HEK293T (cell line): ENCODE measurements at regions not wholly inside any gene's neighbourhood (a gene's known extent, or its start where the extent isn't known, plus 50 kb on each side); places are given as distances from the start of the nearest gene placed in this dataset.

Experiments used
- CTCF ChIA-PET: fragments of 350-600 bp; formaldehyde crosslinking; extraction: SDS; loops from one replicate; lab custom pipeline; 2021; ENCODE audit warnings: antibody characterized with exemption, inconsistent platforms; lab: Yijun Ruan, JAX
- POLR2A ChIA-PET: fragments of 350-600 bp; formaldehyde crosslinking; extraction: SDS; loops from one replicate; lab custom pipeline; 2020; ENCODE audit warnings: antibody characterized with exemption, inconsistent platforms; lab: Yijun Ruan, JAX
- DNase-seq: peaks from one replicate; pipeline ENCODE4 v3.0.0; 2012; ENCODE audit warnings: mixed read lengths; ENCODE audit errors: extremely low spot score
- ARNT ChIP-seq: fragments of 450-650 bp; IDR thresholded peaks from 2 replicates; pipeline ENCODE4 v1.6.1; 2017; ENCODE audit warnings: mild to moderate bottlenecking
- BHLHE40 ChIP-seq: fragments of 450-650 bp; IDR thresholded peaks from 2 replicates; pipeline ENCODE4 v1.6.1; 2016; ENCODE audit warnings: mild to moderate bottlenecking, moderate library complexity, borderline replicate concordance
- CTBP1 ChIP-seq: fragments of 450-650 bp; IDR thresholded peaks from 2 replicates; pipeline ENCODE4 v1.6.1; 2016; ENCODE audit warnings: borderline replicate concordance
- ELF4 ChIP-seq: fragments of 450-650 bp; IDR thresholded peaks from 2 replicates; pipeline ENCODE4 v1.6.1; 2017; ENCODE audit warnings: antibody characterized with exemption
- FOXA1 ChIP-seq: fragments of 450-650 bp; IDR thresholded peaks from 2 replicates; pipeline ENCODE4 v1.6.1; 2016; ENCODE audit warnings: mild to moderate bottlenecking
- FOXK2 ChIP-seq: fragments of 450-650 bp; IDR thresholded peaks from 2 replicates; pipeline ENCODE4 v1.6.1; 2016; ENCODE audit warnings: mild to moderate bottlenecking
- FOXM1 ChIP-seq: fragments of 450-650 bp; IDR thresholded peaks from 2 replicates; pipeline ENCODE4 v1.6.1; 2017; ENCODE audit warnings: mild to moderate bottlenecking, borderline replicate concordance
- HDGF ChIP-seq: fragments of 450-650 bp; IDR thresholded peaks from 2 replicates; pipeline ENCODE4 v1.6.1; 2017; ENCODE audit warnings: antibody characterized with exemption, borderline replicate concordance
- L3MBTL2 ChIP-seq: fragments of 450-650 bp; conservative IDR thresholded peaks from 2 replicates; pipeline ENCODE4 v1.6.1; 2016; ENCODE audit warnings: mild to moderate bottlenecking
- LEF1 ChIP-seq: fragments of 450-650 bp; IDR thresholded peaks from 2 replicates; pipeline ENCODE4 v1.6.1; 2017; ENCODE audit warnings: mild to moderate bottlenecking, borderline replicate concordance
- NFRKB ChIP-seq: fragments of 450-650 bp; IDR thresholded peaks from 2 replicates; pipeline ENCODE4 v1.6.1; 2016; ENCODE audit warnings: mild to moderate bottlenecking, moderate library complexity
- SP1 ChIP-seq: fragments of 450-650 bp; IDR thresholded peaks from 2 replicates; pipeline ENCODE4 v1.6.1; 2017
- SUZ12 ChIP-seq: fragments of 450-650 bp; IDR thresholded peaks from 2 replicates; pipeline ENCODE4 v1.6.1; 2016; ENCODE audit warnings: mild to moderate bottlenecking
- TARDBP ChIP-seq: fragments of 450-650 bp; IDR thresholded peaks from 2 replicates; pipeline ENCODE4 v1.6.1; 2016
- ZNF384 ChIP-seq: fragments of 450-650 bp; IDR thresholded peaks from 2 replicates; pipeline ENCODE4 v1.6.1; 2016
- TF ChIP-seq, protein P1 (sequence below): fragments of 450-650 bp; IDR thresholded peaks from 2 replicates; pipeline ENCODE4 v1.6.1; 2016

DNA sequence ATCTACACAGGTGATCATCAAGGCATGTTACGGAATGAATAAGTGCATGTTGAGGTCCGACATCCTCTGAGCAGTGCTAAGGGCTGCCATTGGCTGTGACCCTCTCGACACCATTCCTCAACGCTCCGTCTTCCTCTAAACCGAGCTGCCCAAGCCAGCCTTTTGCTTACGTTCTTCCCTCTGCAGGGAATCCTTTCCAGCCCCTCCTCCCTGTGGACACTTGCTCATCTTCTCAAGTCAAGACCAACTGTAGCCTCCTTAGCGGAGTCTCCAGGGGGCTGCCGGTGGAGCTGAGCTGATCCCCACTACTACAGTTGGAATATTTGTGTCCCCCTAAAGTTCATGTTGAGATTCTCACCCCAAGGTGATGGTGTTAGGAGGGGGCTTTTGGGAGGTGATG, 781.0 kb downstream of the TBC1D22A start:
- ChIA-PET POLR2A (no interaction called here), CTCF (no interaction called here)
- no peak for DNase-seq
- TF ChIP-seq CTBP1 (no peak), FOXA1 (no peak), TARDBP (no peak), SP1 (no peak), ARNT (no peak), FOXM1 (no peak), ELF4 (no peak), SUZ12 (no peak), LEF1 (no peak), NFRKB (no peak), L3MBTL2 (no peak), HDGF (no peak), ZNF384 (no peak), BHLHE40 (no peak), FOXK2 (no peak)
- TF ChIP-seq, protein P1, sequence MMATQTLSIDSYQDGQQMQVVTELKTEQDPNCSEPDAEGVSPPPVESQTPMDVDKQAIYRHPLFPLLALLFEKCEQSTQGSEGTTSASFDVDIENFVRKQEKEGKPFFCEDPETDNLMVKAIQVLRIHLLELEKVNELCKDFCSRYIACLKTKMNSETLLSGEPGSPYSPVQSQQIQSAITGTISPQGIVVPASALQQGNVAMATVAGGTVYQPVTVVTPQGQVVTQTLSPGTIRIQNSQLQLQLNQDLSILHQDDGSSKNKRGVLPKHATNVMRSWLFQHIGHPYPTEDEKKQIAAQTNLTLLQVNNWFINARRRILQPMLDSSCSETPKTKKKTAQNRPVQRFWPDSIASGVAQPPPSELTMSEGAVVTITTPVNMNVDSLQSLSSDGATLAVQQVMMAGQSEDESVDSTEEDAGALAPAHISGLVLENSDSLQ: no peak

DNA sequence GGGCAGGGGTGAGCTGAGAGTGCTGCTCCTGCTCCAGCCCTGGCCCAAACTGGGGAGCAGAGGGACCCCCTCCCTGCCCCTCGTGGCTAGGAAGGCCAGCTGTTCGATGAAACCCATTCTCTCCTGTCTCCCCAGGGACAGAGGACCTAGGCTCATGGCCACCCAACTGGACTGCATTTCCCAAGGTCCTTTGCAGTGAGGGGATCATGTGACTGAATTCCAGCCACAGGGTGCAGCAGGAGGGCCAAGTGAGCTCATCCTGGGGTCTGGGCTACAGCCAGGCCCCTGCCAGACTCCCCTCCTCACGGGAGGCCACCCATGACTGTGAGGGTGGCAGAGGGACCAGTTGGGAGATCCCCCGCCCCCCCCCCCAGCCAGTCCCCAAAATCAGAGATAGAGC, 777.6 kb downstream of the TBC1D22A start:
- ChIA-PET POLR2A (no interaction called here), CTCF (no interaction called here)
- no peak for DNase-seq
- TF ChIP-seq BHLHE40 (no peak), SUZ12 (no peak), FOXM1 (no peak), TARDBP (no peak), LEF1 (no peak), CTBP1 (no peak), FOXA1 (no peak), FOXK2 (no peak), ZNF384 (no peak)
- TF ChIP-seq, protein P1: no peak

GRCh38 chr22:47539374-47539773, 776.9 kb downstream of the TBC1D22A start:
- TF ChIP-seq TARDBP (no peak), FOXM1 (no peak), BHLHE40 (no peak), LEF1 (no peak), SUZ12 (no peak), CTBP1 (no peak), NFRKB (no peak), FOXK2 (no peak), ELF4 (no peak), FOXA1 (no peak), HDGF (no peak)
- TF ChIP-seq, protein P1: no peak
- CTCF ChIA-PET: no interaction called here
- POLR2A ChIA-PET: no interaction called here
- no peak for DNase-seq

GRCh38 chr22:47535681-47536080, 773.2 kb downstream of the TBC1D22A start:
- no peak for TF ChIP-seq ARNT
- CTCF ChIA-PET: interaction anchor here (0.6 kb wide), 1 partner anchor 924 kb away, joined by 3 read pairs; no protein-coding TSS in a partner anchor
- POLR2A ChIA-PET: no interaction called here
- DNase-seq: no peak

DNA sequence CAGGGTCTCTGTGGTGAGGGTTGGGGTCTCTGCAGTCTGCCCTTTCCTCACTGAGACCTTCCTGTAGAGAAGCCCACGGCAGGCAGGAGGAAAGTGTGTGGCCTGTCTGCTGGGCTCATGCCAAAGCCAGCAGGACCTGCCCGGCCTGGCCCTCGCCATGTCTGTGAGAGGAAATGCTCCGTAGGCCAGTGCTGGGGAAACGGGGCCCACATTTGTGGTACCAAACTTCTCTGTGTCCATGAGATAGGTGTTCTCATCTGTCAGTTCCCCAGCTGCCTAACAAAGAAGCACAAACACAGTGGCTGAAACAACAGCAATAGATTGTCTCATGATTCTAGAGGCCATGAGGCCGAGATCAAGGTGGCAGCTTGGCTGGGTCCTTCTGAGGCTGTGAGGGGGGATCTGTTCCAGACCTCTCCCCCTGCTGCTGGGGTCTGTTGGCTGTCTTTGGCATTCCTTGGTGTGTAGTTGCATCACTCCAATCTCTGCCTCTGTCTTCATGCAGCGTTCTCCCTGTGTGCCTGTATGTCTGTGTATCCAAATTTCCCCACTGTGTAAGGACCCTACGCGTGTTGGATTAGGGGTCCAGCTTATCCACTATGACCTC, 772.5 kb downstream of the TBC1D22A start:
- ChIA-PET POLR2A (no interaction called here), CTCF (no interaction called here)
- no peak for DNase-seq
- TF ChIP-seq LEF1 (no peak), ZNF384 (no peak), FOXA1 (no peak), BHLHE40 (no peak), SUZ12 (no peak), FOXK2 (no peak), SP1 (no peak)

- POLR2A ChIA-PET: no interaction called here
- DNase-seq: no peak
- TF ChIP-seq TARDBP (no peak), ARNT (no peak), HDGF (no peak), CTBP1 (no peak), LEF1 (no peak), SUZ12 (no peak), FOXK2 (no peak), L3MBTL2 (no peak), FOXM1 (no peak), NFRKB (no peak), FOXA1 (no peak), BHLHE40 (no peak), ZNF384 (no peak)
- TF ChIP-seq, protein P1: no peak
- CTCF ChIA-PET: no interaction called here
Observed at GRCh38 chr22:47533961-47534803, 771.7 kb downstream of the TBC1D22A start.
